Keratinocyte (primary cell): ENCODE measurements at regions not wholly inside any gene's neighbourhood (a gene's known extent, or its start where the extent isn't known, plus 50 kb on each side); places are given as distances from the start of the nearest gene placed in this dataset.

Source experiments
- DNase-seq: peaks from one replicate; pipeline ENCODE4 v3.0.0-alpha.2; 2011; ENCODE audit warnings: low read depth, missing footprints, low spot score
- FAIRE-seq: peaks from 2 replicates; lab custom pipeline; 2011; peaks lifted over from hg19 to GRCh38; lab: Jason Lieb, UNC
- H2AFZ ChIP-seq: 2 replicates; pipeline ENCODE4 v1.6.0; 2012; ENCODE audit warnings: low read length, control low read depth, inconsistent platforms; ENCODE audit not compliant: control insufficient read depth
- H3K27ac ChIP-seq: 2 replicates; pipeline ENCODE4 v1.5.1; 2011; ENCODE audit warnings: low read length; ENCODE audit not compliant: control insufficient read depth, insufficient read depth
- H3K27me3 ChIP-seq: 3 replicates; pipeline ENCODE4 v1.6.0; 2011; ENCODE audit warnings: low read length; ENCODE audit not compliant: control insufficient read depth, insufficient read depth; ENCODE audit errors: extremely low read depth
- H3K36me3 ChIP-seq, 2 experiments: 2 replicates in 1 of 2; 3 replicates in 1 of 2; pipeline ENCODE4 v1.5.1; 2011; ENCODE audit warnings: low read length in 2 of 2, mild to moderate bottlenecking in 1 of 2; ENCODE audit not compliant: control insufficient read depth in 2 of 2, insufficient read depth in 2 of 2; ENCODE audit errors: extremely low read depth in 1 of 2
- H3K4me1 ChIP-seq: 3 replicates; pipeline ENCODE4 v1.5.1; 2011; ENCODE audit warnings: low read length; ENCODE audit not compliant: control insufficient read depth, insufficient read depth; ENCODE audit errors: extremely low read depth
- H3K4me2 ChIP-seq: 3 replicates; pipeline ENCODE4 v1.6.0; 2011; ENCODE audit warnings: low read depth, low read length; ENCODE audit not compliant: control insufficient read depth, insufficient read depth; ENCODE audit errors: extremely low read depth
- H3K4me3 ChIP-seq, 3 experiments: fragments of 200-600 bp in 1 of 3; sonication (generic) in 1 of 3; 2 replicates in 2 of 3; 3 replicates in 1 of 3; pipeline ENCODE4 v1.5.1; 2011 to 2016; ENCODE audit warnings: low read length in 3 of 3, mild to moderate bottlenecking in 3 of 3, control low read depth in 2 of 3, inconsistent platforms in 1 of 3, low read depth in 1 of 3, mixed read lengths in 1 of 3, mixed run types in 1 of 3, moderate library complexity in 1 of 3; ENCODE audit not compliant: control insufficient read depth in 2 of 3, insufficient read depth in 2 of 3; ENCODE audit errors: extremely low read depth in 1 of 3
- H3K79me2 ChIP-seq: 2 replicates; pipeline ENCODE4 v1.6.0; 2012; ENCODE audit warnings: low read length; ENCODE audit not compliant: control insufficient read depth, insufficient read depth
- H3K9ac ChIP-seq: 3 replicates; pipeline ENCODE4 v1.6.0; 2011; ENCODE audit warnings: low read length; ENCODE audit not compliant: control insufficient read depth, insufficient read depth; ENCODE audit errors: extremely low read depth
- H3K9me1 ChIP-seq: 3 replicates; pipeline ENCODE4 v1.6.0; 2011; ENCODE audit warnings: low read length; ENCODE audit not compliant: control insufficient read depth, insufficient read depth; ENCODE audit errors: extremely low read depth
- H3K9me3 ChIP-seq: 2 replicates; pipeline ENCODE4 v1.5.1; 2012; ENCODE audit warnings: low read depth, low read length; ENCODE audit not compliant: control insufficient read depth
- H4K20me1 ChIP-seq: 3 replicates; pipeline ENCODE4 v1.6.0; 2011; ENCODE audit warnings: low read length; ENCODE audit not compliant: control insufficient read depth, insufficient read depth; ENCODE audit errors: extremely low read depth
- CTCF ChIP-seq, 3 experiments: IDR thresholded peaks in 1 of 3; conservative IDR thresholded peaks in 1 of 3; optimal IDR thresholded peaks in 1 of 3; 2 replicates in 2 of 3; 3 replicates in 1 of 3; pipeline versions ENCODE3 to v1.5.1; 2011; ENCODE audit warnings: low read length in 3 of 3, mild to moderate bottlenecking in 3 of 3, moderate library complexity in 2 of 3, control low read depth in 1 of 3, inconsistent platforms in 1 of 3; ENCODE audit not compliant: insufficient read depth in 2 of 3; ENCODE audit errors: extremely low read depth in 1 of 3
- EZH2 ChIP-seq: IDR thresholded peaks from one replicate; pipeline ENCODE4 v1.6.1; 2012; ENCODE audit warnings: inconsistent platforms, mild to moderate bottlenecking, low read length, moderate library complexity
- dilution Hi-C: fragments of 300-500 bp; cut with MboI; formaldehyde crosslinking; loops from one replicate; pipeline ENCODE4 v1.7.0; 2020; ENCODE audit warnings: low sequenced_read_pairs; ENCODE audit not compliant: extremely low pct_ligation_motif_present

GRCh38 chr2:146417942-146418341 lies 1426.9 kb upstream of the ACVR2A start:
- H3K4me3 ChIP-seq = no peak overlapping the region
- H4K20me1 ChIP-seq = no peaks in the 10 kb centered on the region
- FAIRE-seq (no peak), DNase-seq (no peak)
- no peak overlapping the region for H3K9ac ChIP-seq
- no peaks in the 10 kb centered on the region for H3K9me1 ChIP-seq
- H3K4me1 ChIP-seq = no peaks in the 10 kb centered on the region
- H3K4me2 ChIP-seq = no peak overlapping the region
- H3K27ac ChIP-seq = no peak overlapping the region
- H3K79me2 ChIP-seq = no peaks in the 10 kb centered on the region
- no peaks in the 10 kb centered on the region for H3K36me3 ChIP-seq
- no peaks in the 10 kb centered on the region for H3K9me3 ChIP-seq
- no peaks in the 10 kb centered on the region for H3K27me3 ChIP-seq
- no peak overlapping the region for H2AFZ ChIP-seq
- dilution Hi-C loops = no loop called here
- TF ChIP-seq CTCF (optimal IDR thresholded peaks at IDR 0.05 in 1 of 3, IDR thresholded peaks at IDR 0.05 in 1 of 3, conservative IDR thresholded peaks at IDR 0.05 in 1 of 3; ENCODE audit: extremely low read depth in 1 of 3, insufficient read depth in 2 of 3, low read length in 3 of 3) = no peak
- no peak for TF ChIP-seq EZH2

GRCh38 chr2:146415291-146415690 lies 1429.5 kb upstream of the ACVR2A start:
- FAIRE-seq (no peak), DNase-seq (no peak)
- no peak overlapping the region for H3K4me2 ChIP-seq
- no peaks in the 10 kb centered on the region for H3K79me2 ChIP-seq
- no peak overlapping the region for H3K4me3 ChIP-seq
- no peak for TF ChIP-seq CTCF (optimal IDR thresholded peaks at IDR 0.05 in 1 of 3, IDR thresholded peaks at IDR 0.05 in 1 of 3, conservative IDR thresholded peaks at IDR 0.05 in 1 of 3; ENCODE audit: extremely low read depth in 1 of 3, insufficient read depth in 2 of 3, low read length in 3 of 3)
- no peak for TF ChIP-seq EZH2
- no peaks in the 10 kb centered on the region for H3K9me3 ChIP-seq
- H3K9me1 ChIP-seq = no peaks in the 10 kb centered on the region
- H4K20me1 ChIP-seq = no peaks in the 10 kb centered on the region
- no peaks in the 10 kb centered on the region for H3K27me3 ChIP-seq
- dilution Hi-C loops = no loop called here
- no peaks in the 10 kb centered on the region for H3K4me1 ChIP-seq
- no peak overlapping the region for H2AFZ ChIP-seq
- no peak overlapping the region for H3K9ac ChIP-seq
- no peaks in the 10 kb centered on the region for H3K36me3 ChIP-seq
- no peak overlapping the region for H3K27ac ChIP-seq
